ENCODE measurements at regions not wholly inside any gene's neighbourhood (a gene's known extent, or its start where the extent isn't known, plus 50 kb on each side); places are given as distances from the start of the nearest gene placed in this dataset.

DNA sequence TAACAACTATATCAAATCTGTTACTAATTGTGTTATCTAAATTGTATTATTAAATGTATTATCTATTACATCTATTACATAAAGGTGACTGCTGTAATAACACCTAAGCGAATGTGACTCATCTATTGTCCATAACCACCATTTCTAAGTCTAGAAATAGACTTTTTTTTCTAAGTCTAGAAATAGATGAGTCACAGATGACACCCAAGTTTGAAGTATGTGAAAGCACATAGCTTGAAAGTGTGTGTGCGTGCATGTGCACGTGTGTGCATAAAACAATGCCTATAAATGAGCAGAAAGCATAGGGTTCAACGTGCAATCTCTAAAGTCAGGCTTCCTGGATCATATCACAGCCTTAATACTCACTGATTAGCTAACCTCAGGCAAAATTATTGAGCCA, 451.3 kb upstream of the USP15 start:
- DNase-seq (ENCODE audit: low read depth in 3 of 3, low spot score in 2 of 3): no peak

DNA sequence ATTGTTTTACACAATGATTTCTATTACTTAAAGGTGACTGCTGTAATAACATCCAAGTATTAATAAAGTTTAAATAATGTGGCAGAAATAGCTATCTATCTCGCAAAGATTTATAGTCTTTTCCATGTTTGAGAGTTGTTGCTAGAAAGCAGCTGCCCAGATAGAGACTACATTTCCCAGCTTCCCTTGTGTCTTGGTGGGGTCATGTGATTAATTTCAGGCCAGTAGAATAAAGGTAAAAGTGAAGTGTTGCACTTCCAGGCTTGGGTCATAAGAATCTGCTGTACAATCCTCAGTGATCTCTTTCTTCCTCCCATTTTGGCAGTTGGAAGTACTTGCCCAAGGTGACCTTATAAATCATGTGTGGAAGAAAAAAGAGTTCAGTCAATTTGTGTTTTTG, 449.7 kb upstream of the USP15 start:
- DNase-seq (ENCODE audit: low read depth in 3 of 3, low spot score in 2 of 3): no peak

DNA sequence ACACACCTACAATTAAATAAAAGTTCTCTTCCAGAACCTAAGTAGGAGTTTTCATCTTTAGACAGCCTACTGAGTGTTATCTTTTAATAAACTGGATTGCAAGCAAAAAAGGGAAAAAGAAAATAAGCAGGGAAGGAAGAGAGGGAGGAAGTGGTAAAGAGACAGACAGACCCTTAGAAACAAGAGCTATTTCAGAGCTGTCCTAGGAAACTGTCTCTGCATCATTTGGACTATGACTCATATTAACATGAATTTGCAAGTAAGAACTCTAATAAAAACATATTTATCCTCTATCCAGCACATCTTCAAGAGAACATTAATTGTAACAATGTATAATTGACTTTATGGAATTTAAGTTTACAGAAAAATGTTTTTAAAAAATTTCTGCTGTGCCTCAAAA, 438.8 kb upstream of the USP15 start:
- no peak for DNase-seq (ENCODE audit: low read depth in 3 of 3, low spot score in 2 of 3)

DNA sequence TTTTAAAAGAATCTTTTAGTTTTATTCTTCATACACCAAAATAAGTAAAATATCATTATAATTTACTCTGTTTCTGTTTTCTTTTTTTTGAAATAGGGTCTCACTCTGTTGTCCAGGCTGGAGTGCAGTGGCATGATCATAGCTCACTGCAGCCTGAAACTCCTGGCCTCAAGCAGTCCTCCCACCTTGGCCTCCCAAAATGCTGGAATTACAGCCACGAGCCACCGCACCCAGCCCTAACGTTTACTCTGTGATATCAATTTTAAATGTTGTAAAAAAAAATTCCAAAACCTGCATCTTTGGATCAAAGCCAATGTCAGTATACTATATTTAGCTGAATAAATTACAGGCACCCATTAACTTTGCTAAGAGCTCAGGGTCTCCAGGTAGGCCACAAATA, 437.1 kb upstream of the USP15 start:
- no peak for DNase-seq (ENCODE audit: low read depth in 3 of 3, low spot score in 2 of 3)

DNA sequence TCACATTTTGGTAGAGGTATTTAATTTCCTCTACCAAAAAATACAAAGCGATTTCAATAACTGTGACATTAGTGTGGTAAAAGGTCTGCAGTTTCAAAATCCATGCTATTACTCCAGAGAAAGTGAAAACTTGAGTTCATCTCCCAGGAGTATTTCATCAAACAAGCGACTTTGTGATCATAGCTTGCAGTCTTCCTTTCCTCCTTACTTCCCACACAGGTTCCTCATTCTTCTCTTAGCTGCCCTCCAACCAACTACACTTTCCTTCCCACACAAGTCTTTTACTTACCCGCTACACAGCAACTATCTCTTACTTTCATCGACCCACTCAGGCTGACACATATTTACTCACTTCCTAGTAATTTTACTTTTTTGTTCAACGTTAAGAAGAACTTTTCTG, 413.4 kb upstream of the USP15 start:
- no peak for DNase-seq (ENCODE audit: low read depth in 3 of 3, low spot score in 2 of 3)

DNA sequence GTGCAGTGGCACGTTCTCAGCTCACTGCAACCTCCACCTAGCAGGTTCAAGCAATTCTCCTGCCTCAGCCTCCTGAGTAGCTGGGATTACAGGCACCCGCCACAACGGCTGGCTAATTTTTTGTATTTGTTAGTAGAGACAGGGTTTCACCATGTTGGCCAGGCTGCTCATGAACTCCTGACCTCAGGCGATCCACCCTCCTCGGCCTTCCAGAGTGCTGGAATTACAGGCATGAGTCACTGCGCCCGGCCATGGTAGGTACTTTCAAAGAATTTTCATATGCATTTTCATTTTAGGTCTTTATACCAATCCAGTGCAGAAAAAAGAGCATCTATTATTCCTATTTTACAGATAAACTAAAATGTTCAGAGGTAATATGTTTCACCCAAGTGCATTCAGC, 411.3 kb upstream of the USP15 start:
- no peak for DNase-seq (ENCODE audit: low read depth in 3 of 3, low spot score in 2 of 3)

DNA sequence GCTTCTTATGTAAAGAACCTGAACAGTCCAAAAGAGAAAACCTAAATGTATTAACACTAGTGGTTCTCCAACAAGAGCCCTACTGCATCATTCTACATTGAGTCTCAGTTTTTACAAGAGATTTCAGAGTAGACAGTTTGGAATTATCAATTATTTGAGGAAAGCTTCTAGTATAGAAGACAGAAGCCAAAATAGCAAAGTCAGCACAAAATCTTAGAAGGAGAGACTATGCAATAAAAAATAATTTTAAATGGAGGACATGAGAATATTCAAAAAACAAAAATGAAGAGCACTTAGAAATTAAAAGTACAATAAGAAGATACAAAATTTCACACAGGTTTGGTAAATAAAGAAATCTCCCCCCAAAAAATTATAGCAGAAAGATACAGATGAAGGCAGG, 406.3 kb upstream of the USP15 start:
- DNase-seq (ENCODE audit: low read depth in 3 of 3, low spot score in 2 of 3): no peak

DNA sequence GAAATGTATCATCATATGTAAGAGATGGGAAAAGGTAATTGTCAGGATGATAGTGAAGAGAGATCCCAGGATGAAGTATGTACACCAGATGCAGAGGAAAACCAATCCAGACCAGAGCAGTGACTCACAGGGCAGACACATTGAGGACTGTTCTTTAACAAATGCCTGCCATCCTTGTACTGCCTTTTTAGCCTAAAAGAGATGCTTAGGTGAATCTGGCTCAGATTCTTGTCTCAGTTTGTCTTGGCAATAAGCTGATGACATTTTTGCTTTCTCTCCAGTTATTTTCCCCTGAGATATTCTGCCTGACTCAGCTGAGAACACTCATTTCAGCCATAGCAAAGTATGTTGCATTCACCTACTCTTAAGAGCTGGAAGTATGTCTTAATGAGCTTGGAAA, 405.3 kb upstream of the USP15 start:
- no peak for DNase-seq (ENCODE audit: low read depth in 3 of 3, low spot score in 2 of 3)

DNA sequence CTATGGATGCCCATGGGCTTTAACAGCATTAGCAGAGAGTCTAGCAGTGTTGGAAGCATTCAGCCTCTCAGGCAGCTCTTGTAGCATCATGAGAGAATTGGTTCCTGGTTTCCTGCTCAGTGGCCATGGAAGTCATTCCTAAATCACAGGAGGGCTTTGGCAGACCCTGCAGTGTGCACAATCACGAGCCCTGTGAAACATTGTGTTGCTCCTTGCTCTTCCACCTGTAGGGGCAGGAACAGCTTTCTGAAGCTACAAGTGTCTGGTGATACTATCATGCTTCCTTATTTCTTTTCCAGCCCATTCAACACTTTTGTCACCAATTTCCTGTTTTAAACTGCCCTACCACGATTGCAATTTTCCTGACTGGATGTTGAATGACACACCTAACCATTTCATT, 402.2 kb upstream of the USP15 start:
- DNase-seq (ENCODE audit: low read depth in 3 of 3, low spot score in 2 of 3): no peak

DNA sequence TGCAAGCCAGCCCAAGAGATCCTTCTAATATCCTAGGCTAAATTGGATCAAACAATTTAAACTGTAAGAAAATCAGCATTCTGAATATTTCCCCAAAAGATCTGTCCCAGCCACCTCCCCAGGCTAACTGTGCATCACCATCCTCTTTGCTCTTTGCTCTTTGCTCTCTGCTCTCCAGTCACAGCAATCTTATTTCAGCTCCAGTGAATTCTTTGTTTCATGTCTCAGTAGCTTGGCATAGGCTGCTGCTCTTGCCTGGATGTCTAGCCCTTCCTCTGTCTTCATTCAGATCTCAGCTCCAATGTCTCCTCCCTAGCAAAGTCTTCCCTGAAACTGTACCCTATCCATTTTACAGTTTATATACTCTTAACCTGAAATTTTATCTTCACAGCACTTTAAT, 399.8 kb upstream of the USP15 start:
- no peak for DNase-seq (ENCODE audit: low read depth in 3 of 3, low spot score in 2 of 3)

DNA sequence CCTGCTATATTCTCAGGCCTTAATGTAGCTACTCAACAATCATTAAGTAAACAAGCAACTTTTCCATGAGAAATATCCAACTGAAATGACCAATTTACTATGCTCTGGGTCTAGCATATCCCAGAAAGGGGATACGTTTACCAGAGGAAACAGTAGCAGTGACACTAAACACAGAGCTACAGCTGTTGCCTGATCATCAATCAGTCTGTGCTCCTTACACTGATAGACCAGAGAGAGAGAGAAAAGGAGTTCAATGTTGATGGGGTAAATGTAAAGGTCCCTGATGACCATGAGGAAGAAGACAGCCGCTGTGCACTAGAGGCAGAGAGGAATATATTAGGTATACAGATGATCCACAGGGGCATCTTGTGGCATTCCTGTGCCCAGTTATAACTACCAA, 397.2 kb upstream of the USP15 start:
- no peak for DNase-seq (ENCODE audit: low read depth in 3 of 3, low spot score in 2 of 3)

DNA sequence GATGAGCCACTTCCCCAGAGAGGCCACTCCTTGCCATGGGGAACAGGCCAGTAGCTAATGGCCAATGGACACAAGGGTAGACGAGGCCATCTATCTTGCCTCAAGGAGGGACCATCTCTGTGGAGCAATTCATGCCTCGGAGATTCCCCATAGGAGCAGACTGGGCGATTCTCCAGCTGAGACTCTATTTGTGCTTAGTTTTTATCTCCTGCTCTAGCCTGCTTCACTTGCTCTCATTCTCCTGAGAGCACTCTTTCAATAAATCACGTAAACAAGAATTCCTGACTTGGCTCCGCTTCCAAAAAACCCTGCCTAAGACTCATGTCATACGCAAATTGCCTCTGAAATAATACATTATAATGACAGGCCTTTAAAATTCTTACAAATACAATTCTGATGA, 396.4 kb upstream of the USP15 start:
- DNase-seq (ENCODE audit: low read depth in 3 of 3, low spot score in 2 of 3): no peak

DNA sequence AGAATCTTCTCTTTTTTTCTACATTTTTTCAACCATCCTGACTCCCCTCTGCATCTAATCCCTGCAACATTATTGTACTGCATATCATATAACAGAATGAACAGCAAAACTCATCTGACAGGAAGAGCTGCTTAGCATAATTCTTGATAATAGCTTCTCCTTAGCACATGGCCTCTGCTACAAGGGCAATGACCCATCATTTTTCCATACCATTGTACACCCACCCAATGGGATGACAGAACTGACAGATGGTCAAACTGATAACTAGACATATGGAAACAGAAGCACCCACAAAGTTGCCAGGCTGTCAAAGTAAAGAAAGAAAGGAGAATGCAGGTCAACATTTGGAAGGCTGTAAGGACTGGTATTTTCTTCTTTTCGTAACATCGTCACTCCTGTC, 390.4 kb upstream of the USP15 start:
- DNase-seq (ENCODE audit: low read depth in 3 of 3, low spot score in 2 of 3): no peak

DNA sequence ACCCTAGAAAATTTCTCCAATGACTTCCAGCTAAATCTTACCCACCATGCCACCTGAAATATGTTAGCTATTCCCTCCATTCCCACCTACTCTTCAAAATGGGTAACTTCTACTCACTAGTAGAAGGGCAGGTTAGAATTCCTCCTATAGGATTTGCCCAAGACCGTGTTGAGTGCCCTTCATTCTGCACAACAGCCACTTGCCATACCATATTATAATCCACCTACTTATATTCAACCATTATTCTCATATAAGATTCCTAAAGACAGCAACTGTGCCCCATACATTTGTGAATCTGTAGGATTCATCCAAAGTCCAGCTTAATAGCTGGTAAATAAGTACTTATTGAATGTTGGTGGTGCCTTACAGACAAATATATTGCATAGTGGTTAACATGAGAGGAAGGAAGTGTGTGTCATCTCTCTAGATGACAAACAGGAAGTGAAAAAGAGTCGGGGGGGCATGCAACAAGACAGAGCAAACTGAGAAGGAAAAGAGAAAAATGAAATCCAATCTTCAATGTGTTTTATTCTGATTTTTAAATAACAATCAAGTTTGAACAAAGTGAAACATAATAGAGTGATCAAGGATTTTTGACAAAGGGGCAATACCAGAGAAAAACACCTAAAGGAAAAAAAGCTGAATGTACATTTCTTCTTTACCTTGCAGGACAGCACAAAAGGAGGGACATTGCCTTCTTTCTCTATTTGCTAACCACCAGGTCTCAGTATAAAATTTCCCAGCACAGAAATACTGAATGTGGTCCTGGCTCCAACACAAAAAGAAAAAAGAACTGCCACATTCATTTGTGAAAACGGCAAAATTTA, 389.3 kb upstream of the USP15 start:
- DNase-seq (ENCODE audit: low read depth in 3 of 3, low spot score in 2 of 3): no peak

DNA sequence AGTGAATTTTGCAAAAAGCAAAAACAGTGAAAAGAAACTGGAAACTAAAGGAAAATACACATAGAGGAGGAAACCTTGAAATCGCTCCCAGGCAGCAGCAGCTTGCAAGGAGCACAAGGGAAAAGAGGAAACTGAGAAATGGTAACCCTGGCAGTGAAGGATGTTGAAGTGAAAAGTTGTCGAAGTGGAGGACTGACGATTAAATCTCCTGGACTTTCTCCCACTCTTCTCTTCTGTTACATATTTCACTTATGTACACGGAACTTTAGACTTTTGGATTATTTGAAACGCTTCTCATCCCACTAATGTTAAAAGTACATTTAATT, 388.8 kb upstream of the USP15 start:
- DNase-seq (ENCODE audit: low read depth in 3 of 3, low spot score in 2 of 3): no peak

DNA sequence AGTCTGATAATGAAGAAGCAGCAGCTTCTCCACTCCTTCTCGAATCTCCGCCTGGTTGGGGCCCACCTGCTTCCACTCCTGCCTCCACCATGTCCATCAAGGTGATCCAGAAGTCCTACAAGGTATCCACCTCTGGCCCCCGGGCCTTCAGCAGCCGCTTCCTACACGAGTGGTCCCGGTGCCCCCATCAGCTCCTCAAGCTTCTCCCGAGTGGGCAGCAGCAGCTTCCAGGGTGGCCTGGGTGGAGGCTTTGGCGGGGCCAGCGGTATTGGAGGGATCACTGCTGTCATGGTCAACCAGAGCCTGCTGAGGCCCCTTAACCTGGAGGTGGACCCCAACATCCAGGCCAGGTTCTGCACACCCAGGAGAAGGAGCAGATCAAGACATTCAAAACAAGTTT, 381.0 kb upstream of the USP15 start:
- no peak for DNase-seq (ENCODE audit: low read depth in 3 of 3, low spot score in 2 of 3)

DNA sequence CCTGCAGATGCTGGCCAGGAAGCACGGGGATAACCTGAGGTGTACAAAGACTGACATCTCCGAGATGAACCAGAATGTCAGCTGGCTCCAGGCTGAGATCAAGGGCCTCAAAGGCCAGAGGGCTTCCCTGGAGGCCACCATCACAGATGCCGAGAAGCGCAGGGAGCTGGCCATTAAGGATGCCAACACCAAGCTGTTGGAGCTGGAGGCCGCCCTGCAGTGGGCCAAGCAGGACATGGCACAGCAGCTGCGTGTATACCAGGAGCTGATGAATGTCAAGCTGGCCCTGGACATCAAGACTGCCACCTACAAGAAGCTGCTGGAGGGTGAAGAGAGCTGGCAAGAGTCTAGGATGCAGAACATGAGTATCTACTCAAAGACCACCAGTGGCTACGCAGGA, 380.0 kb upstream of the USP15 start:
- DNase-seq (ENCODE audit: low read depth in 3 of 3, low spot score in 2 of 3): no peak

DNA sequence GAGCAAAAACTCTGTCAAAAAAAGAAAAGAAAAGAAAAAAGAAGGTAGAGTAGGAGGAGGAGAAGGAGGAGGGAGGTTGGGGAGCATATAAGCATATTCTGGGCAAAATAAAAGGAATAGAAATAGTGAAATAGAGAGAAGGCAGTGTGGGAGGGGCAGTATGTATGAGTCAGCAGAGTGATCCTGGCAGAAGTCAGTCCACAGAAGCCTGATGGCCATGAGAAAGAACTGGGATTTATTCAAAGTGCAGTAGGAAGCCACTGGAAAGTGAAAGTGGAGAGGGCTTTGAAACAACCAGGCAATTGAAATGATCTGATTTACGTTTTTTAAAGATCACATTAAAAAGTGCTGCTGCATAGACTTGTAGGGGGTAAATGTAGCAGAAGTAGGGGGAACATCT, 368.6 kb upstream of the USP15 start:
- no peak for DNase-seq (ENCODE audit: low read depth in 3 of 3, low spot score in 2 of 3)

DNA sequence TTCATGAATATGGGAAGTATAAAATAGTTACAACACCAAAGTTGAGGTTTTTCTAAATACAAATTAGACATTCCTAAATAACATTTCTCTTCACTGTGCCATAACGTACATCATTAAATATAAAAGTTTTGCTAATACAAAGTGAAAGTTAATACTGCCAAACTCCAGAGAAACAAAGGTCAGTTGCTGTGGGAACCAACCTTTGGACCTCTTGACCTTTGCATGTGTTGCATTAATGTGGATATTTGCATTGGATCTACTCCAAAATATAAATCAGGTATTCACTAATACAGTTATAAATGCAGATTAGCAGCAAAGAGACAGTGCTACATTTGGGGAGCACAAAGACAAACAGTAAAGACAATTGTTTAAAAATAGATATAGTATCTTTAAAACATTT, 366.0 kb upstream of the USP15 start:
- no peak for DNase-seq (ENCODE audit: low read depth in 3 of 3, low spot score in 2 of 3)

DNA sequence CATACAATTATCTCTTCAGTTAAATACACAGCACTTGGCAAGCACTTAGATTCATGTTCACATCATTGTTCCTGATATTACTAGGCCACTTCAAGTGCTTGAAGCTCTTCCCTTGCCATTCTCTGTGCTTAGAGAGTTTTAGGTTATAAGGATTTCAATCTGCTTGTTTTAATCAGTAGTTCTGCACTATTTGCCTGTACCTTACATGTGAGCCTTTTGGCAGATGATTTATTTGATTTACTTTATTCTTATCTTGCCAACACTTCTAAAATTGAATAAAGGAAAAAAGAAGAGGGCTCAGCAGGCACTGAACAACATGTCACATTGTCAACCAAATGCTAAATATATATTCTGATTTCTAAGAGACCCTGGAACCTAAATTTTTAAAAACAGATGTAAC, 363.8 kb upstream of the USP15 start:
- no peak for DNase-seq (ENCODE audit: low read depth in 3 of 3, low spot score in 2 of 3)

DNA sequence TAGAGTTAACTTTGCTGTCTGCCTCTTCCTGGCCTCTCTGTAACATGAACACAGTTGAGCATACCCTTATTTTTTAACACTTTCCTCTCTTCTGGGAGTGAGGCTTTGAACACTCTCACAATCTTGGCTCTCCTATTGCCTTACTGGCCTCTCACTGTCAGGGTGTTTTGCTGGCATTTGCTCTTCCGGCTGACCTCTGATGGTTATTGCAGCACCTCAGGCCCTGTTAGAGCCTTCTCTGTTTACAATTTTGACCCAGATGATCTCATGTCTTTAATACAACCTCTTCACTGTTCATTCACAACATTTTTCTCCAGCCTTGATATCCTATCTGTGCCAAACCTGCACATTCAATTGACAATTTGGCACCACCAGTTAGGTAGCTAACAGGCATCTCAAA, 357.8 kb upstream of the USP15 start:
- DNase-seq (ENCODE audit: low read depth in 3 of 3, low spot score in 2 of 3): no peak

DNA sequence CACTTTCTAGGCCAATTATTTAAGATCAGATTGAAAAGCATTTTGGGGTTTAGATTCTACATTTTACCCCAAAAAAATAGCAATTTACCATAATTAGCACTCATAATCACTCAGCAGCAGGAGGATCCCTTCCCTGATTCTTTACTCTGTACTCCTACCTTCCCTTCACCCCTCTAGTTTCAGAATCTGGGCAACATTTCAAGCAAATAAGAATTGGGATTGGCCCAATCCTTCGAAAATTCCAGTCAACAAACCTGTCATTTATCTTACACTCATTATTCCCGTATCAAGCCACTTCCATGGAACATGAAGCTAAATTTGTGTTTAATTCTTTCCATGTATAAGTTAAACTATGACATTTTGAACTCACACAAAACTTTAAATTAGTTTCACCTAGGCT, 349.1 kb upstream of the USP15 start:
- no peak for DNase-seq (ENCODE audit: low read depth in 3 of 3, low spot score in 2 of 3)

DNA sequence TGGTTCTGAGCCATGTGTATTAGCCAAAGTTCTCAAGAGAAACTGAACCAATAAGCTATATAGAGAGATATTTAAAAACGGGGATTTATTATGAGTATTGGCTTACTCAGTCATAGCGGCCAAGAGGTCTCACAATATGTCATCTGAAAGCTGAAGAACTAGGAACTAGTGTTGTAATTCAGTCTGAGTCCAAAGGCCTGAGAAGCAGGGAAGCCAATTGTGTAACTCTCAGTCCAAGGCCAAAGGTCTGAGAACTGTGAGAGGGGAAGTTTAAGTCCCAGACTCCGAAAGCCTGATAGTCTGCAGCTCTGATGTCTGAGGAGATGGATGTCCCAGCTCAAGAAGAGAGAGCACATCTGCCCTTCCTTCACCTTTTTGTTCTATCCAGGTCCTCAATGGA, 344.8 kb upstream of the USP15 start:
- no peak for DNase-seq (ENCODE audit: low read depth in 3 of 3, low spot score in 2 of 3)

Data from right renal cortex interstitium (tissue), 3 donors.